NOMO-1 treated with DMSO at 0.1 percent for 48 hours (cell line): ENCODE measurements at regions not wholly inside any gene's neighbourhood (a gene's known extent, or its start where the extent isn't known, plus 50 kb on each side); places are given as distances from the start of the nearest gene placed in this dataset.
A peak's percentile ranks its signal among the peaks of the same experiment; 100 is the strongest.
"Not testable (repeated sequence)": the region's sequence is repeated elsewhere in the genome, so short reads cannot be mapped to it uniquely, and the experiment has no call there.

ENCODE experiments used
- DNase-seq: peaks from one replicate; lab custom pipeline; 2025; ENCODE audit not compliant: unreplicated experiment; lab: John Stamatoyannopoulos, UW

GRCh38 chr7:83306502-83306901 lies 143.8 kb upstream of the PCLO start:
- DNase-seq, result peak; percentile 100

GRCh38 chr7:83305027-83305426 lies 142.3 kb upstream of the PCLO start:
- peak; percentile 29 for DNase-seq

DNA sequence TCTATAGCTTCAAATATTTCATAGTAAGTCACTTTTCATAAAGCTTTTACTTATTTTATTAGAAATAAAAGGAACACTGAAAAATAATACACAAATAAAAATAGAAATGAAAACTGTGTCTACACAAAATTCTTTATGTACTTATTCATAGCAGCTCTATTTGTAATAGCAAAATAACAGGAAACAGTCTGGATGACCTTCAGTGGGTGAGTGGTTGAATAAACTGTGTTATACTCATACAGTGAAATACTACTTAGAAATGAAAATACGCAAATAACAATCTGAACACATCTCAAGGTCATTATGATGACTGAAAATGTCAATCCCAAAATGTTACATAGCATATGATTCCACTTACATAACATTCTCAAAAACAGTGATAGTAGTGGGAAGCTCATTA lies 138.7 kb upstream of the PCLO start:
- DNase-seq, result no peak

DNA sequence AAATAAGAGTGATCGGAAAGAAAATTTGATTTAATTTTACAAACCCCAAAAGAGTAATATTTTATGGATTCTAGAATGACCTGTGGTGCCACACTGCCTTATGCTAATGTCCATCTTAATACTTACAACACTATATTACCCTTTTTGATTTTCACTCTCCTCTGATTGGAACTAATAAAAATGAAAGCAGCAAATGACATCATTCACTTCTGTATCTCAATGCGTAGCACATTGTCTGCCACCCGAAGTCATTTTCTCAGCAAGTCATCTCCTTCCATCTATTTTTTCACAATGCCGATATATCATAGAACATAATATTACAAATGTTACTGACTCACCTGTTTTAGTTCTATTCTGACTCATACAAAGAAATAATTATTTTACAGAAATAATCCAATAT lies 127.5 kb upstream of the PCLO start:
- no peak for DNase-seq

DNA sequence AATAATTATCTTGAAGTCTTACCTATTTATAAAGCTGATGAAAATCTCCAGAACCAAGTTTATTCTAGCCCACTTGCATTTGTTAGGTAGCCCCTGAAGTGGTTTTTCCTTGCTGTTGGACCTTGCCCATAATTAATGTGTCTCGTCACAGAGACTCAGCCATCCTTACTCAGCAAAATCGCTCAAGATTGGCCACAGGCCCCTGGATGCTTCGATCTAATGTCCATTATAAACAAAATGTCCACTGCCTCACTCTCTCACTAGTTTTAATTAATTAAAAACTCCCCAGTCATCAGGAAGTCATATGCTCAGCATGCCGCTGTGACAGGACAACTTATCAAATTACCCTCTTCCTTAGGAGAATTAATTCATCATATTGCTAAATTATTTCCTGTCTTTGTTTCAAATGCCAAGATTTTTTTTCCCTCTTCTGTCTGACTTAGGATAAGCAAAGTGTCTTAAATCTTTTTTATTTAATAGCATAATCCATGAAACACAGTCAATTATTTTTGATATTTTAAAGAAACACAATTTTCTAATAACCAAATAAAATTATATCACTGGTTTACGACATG lies 126.8 kb upstream of the PCLO start:
- no peak for DNase-seq

DNA sequence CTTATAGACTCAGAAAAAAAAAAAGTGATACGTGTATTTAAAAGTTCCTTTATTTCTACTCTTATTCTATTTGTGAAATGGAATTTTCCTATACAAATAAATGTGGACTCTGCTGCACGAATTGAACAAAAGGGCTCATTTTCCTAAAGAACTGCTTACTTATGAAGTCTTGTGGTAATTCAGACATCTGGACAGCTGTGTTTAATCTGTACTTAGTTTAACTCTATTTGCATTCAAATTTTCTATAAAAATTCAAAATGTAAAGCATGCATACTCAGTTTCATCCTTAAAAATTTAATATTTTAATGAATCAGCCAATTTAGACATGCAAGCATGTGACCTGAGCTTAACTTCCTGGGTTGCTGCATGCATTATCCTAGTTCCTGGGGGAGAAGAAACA lies 118.0 kb upstream of the PCLO start:
- no peak for DNase-seq

DNA sequence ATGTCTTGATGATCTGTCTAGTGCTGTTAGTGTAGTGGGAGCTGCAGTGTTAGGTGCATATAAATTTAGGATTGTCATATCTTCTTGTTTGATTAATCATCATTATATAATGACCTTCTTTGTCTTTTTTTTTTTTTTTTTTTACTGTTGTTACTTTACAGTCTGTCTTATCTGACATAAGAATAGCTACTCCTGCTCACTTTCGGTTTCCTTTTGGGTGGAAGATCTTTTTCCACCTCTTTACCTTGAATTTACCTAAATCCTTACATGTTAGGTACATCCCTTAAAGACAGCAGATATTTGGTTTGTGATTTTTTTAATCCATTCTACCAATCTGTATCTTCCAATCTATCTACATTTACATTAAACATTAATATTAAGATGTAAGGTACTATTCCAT lies 113.6 kb upstream of the PCLO start:
- DNase-seq, result no peak

- no peak for DNase-seq
Measured at GRCh38 chr7:83273699-83274098, 111.0 kb upstream of the PCLO start.

GRCh38 chr7:83271212-83272099 lies 108.8 kb upstream of the PCLO start:
- peak; percentile 69 for DNase-seq

GRCh38 chr7:83270407-83270806 lies 107.7 kb upstream of the PCLO start:
- peak; percentile 48 for DNase-seq

DNA sequence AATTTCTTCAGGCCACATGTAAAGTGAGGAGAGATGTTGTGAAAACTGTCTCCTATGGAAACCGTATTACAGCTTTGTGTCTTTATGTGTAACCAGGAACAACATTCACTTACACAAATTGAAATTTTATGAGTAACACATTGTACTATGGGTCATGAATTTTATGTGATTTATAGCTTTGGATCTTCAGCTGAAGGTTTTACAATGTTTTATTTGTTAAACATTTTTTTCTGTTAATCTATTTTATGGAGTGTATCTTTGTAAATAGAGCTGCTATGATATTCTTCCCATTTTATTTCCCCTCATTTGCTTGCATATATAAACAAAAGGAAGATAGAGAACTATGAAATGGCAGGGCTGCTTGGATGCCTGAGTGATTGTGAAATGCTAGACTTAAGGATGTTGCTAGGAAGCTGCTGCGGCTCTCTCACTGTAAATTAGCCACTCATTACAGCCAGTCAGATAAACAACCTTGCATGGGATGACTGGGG lies 104.5 kb upstream of the PCLO start:
- peak; percentile 54 for DNase-seq

GRCh38 chr7:83263442-83264034 lies 100.9 kb upstream of the PCLO start:
- DNase-seq, result not testable (repeated sequence)

- DNase-seq, result no peak
Measured at GRCh38 chr7:83259064-83259463, 96.4 kb upstream of the PCLO start.

DNA sequence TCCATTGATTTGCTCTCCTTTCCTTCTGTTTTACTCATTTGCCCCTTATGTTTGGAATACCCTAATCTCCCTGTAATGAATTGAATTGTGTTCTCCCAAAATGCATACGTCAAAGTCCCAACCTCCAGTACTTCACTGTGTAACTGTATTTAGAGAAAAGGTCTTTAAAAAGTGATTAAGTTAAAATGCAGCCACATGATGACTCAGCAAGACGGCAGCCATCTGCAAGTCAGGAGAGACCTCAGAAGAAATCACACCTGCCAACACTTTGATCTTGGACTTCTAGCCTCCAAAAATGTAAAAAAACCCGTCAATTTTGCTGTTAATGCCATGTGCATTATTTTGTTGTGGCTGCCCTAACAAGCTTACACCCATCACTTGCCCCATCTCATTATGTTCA lies 85.3 kb upstream of the PCLO start:
- no peak for DNase-seq

GRCh38 chr7:83219231-83219630 lies 56.5 kb upstream of the PCLO start:
- not testable (repeated sequence) for DNase-seq

DNA sequence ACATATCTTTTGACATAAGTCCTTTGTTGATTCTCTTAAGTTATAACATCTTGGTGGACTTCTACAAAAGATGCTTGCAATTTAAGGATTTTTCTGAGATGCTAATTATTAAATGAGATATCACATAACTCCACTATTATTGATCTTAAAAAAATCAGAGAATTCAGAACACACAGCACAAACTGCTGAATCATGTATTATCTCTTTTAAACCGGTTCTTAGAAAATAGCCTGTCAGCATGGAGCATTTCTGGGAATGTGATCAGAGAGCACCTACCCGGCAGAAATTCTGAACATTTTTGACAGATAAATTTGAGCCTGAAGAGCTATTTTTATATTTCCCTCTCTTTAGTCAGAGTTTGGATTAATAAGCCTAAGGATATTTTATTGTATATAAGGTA lies 50.2 kb upstream of the PCLO start:
- no peak for DNase-seq
